ENCODE measurements at regions not wholly inside any gene's neighbourhood (a gene's known extent, or its start where the extent isn't known, plus 50 kb on each side); places are given as distances from the start of the nearest gene placed in this dataset.
"Not testable (repeated sequence)": the region's sequence is repeated elsewhere in the genome, so short reads cannot be mapped to it uniquely, and the experiment has no call there.

DNA sequence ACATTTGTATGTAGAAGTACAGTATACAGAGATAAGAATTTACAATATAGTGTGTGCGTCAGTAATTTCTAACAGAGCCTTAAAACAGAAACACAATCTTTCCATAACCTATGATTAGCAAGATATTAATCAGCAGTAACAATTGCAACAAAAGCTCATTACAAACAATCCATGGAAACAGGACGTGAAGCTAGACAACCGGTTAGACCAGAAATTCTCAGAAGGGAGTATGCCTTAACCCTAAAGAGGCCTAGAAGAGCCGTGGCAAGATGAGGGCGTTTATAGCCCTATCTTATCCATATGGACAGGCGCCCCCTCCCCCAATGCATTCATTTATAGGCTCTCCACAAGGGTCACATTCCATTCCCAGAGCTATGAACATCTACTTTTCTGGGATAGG, 184.2 kb upstream of the GK2 start:
- TF ChIP-seq NRF1 (IDR thresholded peaks at IDR 0.05; ENCODE audit: low read depth, low read length); SIN3A (IDR thresholded peaks at IDR 0.05; ENCODE audit: borderline replicate concordance, low read depth, low read length); CTCF (IDR thresholded peaks at IDR 0.05); EP300 (IDR thresholded peaks at IDR 0.05; ENCODE audit: borderline replicate concordance in 1 of 2, low read depth in 1 of 2, low read length in 1 of 2); RAD21 (IDR thresholded peaks at IDR 0.05; ENCODE audit: low read length); JUND (IDR thresholded peaks at IDR 0.05); EZH2phosphoT487 (IDR thresholded peaks at IDR 0.05; ENCODE audit: borderline replicate concordance, low read depth); GATA2 (CRISPR knock-in tag; IDR thresholded peaks at IDR 0.05); TAF1 (IDR thresholded peaks at IDR 0.05; ENCODE audit: borderline replicate concordance, low read depth, low read length); ZBTB33 (IDR thresholded peaks at IDR 0.05; ENCODE audit: borderline replicate concordance, low read depth); POLR2AphosphoS5 (IDR thresholded peaks at IDR 0.05; ENCODE audit: low read depth, low read length); MAX (IDR thresholded peaks at IDR 0.05; ENCODE audit: low read depth): not testable (repeated sequence)

Data from SK-N-SH (cell line).